K562 (cell line): ENCODE measurements at regions not wholly inside any gene's neighbourhood (a gene's known extent, or its start where the extent isn't known, plus 50 kb on each side); places are given as distances from the start of the nearest gene placed in this dataset.

Source experiments
- ETS2 ChIP-seq: IDR thresholded peaks from 2 replicates; pipeline ENCODE4 v1.6.1; 2016; ENCODE audit warnings: borderline replicate concordance, missing genetic modification characterization, mild to moderate bottlenecking, moderate library complexity, missing compliant biosample characterization; ENCODE audit not compliant: poor library complexity, severe bottlenecking
- STAT5B ChIP-seq: fragments of 250-450 bp; sonication (Bioruptor Pico); IDR thresholded peaks from 2 replicates; pipeline ENCODE4 v1.8.0; 2021; ENCODE audit warnings: mild to moderate bottlenecking, inconsistent platforms
- TF ChIP-seq, protein P1 (sequence below): sonication (generic); formaldehyde crosslinking; IDR thresholded peaks from 2 replicates; pipeline ENCODE4 v1.8.1; 2023; ENCODE audit warnings: missing genetic modification reagents, mild to moderate bottlenecking, borderline replicate concordance
- TF ChIP-seq, protein P2 (sequence below), 3 experiments: fragments of 200-800 bp in 1 of 3; fragments of 250-450 bp in 1 of 3; fragments of 450-650 bp in 1 of 3; sonication (Bioruptor Pico) in 1 of 3; sonication (Bioruptor generic) in 1 of 3; formaldehyde crosslinking in 1 of 3; IDR thresholded peaks; 2 replicates each; pipeline versions ENCODE4 v1.6.1 to v1.8.0; 2016 to 2022; ENCODE audit warnings: mild to moderate bottlenecking in 2 of 3, missing genetic modification characterization in 2 of 3, missing compliant biosample characterization in 1 of 3, moderate library complexity in 1 of 3

DNA sequence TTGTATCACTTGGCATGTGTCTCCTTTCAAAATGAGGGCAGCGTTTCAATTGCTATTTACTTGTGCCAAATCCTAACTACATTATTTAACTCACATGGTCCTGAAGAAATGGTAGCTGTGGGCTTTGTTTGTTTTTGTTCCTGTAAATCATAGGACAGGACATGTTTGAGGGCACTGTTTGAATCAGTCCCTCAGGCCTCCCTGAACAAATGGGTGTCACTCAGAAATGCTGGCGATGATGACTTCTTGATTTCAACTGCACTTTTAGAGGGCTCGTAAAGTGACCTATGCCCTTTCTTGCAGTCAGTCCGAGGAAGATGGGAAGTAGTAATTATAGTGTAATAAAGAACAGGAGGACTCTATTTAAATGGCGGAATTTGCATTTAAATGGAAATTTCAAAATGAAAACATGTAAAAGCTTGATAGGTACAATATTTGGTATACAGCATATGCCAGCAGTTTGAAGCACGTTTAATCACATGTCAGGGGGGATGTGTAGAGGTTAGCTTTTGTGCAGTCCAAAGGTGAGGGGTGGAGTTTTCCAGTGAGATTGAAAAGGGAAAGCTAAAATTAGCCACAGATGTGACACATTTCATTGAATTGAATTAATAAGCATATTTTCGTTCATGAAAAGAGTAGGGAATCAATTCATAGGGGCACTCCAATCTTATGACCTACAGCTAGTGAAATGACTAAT, 1958.7 kb upstream of the IGFBP7 start (continued):
- TF ChIP-seq, protein P1, sequence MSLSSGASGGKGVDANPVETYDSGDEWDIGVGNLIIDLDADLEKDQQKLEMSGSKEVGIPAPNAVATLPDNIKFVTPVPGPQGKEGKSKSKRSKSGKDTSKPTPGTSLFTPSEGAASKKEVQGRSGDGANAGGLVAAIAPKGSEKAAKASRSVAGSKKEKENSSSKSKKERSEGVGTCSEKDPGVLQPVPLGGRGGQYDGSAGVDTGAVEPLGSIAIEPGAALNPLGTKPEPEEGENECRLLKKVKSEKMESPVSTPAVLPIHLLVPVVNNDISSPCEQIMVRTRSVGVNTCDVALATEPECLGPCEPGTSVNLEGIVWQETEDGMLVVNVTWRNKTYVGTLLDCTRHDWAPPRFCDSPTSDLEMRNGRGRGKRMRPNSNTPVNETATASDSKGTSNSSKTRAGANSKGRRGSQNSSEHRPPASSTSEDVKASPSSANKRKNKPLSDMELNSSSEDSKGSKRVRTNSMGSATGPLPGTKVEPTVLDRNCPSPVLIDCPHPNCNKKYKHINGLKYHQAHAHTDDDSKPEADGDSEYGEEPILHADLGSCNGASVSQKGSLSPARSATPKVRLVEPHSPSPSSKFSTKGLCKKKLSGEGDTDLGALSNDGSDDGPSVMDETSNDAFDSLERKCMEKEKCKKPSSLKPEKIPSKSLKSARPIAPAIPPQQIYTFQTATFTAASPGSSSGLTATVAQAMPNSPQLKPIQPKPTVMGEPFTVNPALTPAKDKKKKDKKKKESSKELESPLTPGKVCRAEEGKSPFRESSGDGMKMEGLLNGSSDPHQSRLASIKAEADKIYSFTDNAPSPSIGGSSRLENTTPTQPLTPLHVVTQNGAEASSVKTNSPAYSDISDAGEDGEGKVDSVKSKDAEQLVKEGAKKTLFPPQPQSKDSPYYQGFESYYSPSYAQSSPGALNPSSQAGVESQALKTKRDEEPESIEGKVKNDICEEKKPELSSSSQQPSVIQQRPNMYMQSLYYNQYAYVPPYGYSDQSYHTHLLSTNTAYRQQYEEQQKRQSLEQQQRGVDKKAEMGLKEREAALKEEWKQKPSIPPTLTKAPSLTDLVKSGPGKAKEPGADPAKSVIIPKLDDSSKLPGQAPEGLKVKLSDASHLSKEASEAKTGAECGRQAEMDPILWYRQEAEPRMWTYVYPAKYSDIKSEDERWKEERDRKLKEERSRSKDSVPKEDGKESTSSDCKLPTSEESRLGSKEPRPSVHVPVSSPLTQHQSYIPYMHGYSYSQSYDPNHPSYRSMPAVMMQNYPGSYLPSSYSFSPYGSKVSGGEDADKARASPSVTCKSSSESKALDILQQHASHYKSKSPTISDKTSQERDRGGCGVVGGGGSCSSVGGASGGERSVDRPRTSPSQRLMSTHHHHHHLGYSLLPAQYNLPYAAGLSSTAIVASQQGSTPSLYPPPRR (CRISPR knock-in tag), result no peak
- no peak for TF ChIP-seq STAT5B (CRISPR knock-in tag)
- TF ChIP-seq ETS2 (tag), result no peak
- TF ChIP-seq, protein P2, sequence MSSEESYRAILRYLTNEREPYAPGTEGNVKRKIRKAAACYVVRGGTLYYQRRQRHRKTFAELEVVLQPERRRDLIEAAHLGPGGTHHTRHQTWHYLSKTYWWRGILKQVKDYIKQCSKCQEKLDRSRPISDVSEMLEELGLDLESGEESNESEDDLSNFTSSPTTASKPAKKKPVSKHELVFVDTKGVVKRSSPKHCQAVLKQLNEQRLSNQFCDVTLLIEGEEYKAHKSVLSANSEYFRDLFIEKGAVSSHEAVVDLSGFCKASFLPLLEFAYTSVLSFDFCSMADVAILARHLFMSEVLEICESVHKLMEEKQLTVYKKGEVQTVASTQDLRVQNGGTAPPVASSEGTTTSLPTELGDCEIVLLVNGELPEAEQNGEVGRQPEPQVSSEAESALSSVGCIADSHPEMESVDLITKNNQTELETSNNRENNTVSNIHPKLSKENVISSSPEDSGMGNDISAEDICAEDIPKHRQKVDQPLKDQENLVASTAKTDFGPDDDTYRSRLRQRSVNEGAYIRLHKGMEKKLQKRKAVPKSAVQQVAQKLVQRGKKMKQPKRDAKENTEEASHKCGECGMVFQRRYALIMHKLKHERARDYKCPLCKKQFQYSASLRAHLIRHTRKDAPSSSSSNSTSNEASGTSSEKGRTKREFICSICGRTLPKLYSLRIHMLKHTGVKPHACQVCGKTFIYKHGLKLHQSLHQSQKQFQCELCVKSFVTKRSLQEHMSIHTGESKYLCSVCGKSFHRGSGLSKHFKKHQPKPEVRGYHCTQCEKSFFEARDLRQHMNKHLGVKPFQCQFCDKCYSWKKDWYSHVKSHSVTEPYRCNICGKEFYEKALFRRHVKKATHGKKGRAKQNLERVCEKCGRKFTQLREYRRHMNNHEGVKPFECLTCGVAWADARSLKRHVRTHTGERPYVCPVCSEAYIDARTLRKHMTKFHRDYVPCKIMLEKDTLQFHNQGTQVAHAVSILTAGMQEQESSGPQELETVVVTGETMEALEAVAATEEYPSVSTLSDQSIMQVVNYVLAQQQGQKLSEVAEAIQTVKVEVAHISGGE (CRISPR knock-in tag; IDR thresholded peaks at IDR 0.05), result no peak
